ENCODE measurements at regions not wholly inside any gene's neighbourhood (a gene's known extent, or its start where the extent isn't known, plus 50 kb on each side); places are given as distances from the start of the nearest gene placed in this dataset.
A peak's percentile ranks its signal among the peaks of the same experiment; 100 is the strongest.

- DNase-seq, result no peak
Measured at GRCh38 chr6:156560476-156560875, 216.7 kb upstream of the ARID1B start.

- no peak for DNase-seq
Measured at GRCh38 chr6:156559162-156559690, 218.0 kb upstream of the ARID1B start.

GRCh38 chr6:156557911-156558259 lies 219.3 kb upstream of the ARID1B start:
- no peak for DNase-seq

- peak; percentile 11 for DNase-seq
Measured at GRCh38 chr6:156557251-156557910, 219.8 kb upstream of the ARID1B start.

- DNase-seq, result no peak
Measured at GRCh38 chr6:156556811-156557210, 220.4 kb upstream of the ARID1B start.

- DNase-seq, result no peak
Measured at GRCh38 chr6:156555116-156555515, 222.1 kb upstream of the ARID1B start.

- DNase-seq, result no peak
Measured at GRCh38 chr6:156554160-156554559, 223.0 kb upstream of the ARID1B start.

- no peak for DNase-seq
Measured at GRCh38 chr6:156552849-156553248, 224.3 kb upstream of the ARID1B start.

- no peak for DNase-seq
Measured at GRCh38 chr6:156550949-156551348, 226.2 kb upstream of the ARID1B start.

GRCh38 chr6:156545931-156546330 lies 231.2 kb upstream of the ARID1B start:
- DNase-seq, result no peak

- no peak for DNase-seq
Measured at GRCh38 chr6:156545021-156545420, 232.2 kb upstream of the ARID1B start.

GRCh38 chr6:156544046-156544445 lies 233.1 kb upstream of the ARID1B start:
- no peak for DNase-seq

- DNase-seq, result no peak
Measured at GRCh38 chr6:156543431-156543830, 233.7 kb upstream of the ARID1B start.

- no peak for DNase-seq
Measured at GRCh38 chr6:156538875-156539660, 238.1 kb upstream of the ARID1B start.

GRCh38 chr6:156534594-156534993 lies 242.6 kb upstream of the ARID1B start:
- DNase-seq, result no peak

- no peak for DNase-seq
Measured at GRCh38 chr6:156533872-156534524, 243.2 kb upstream of the ARID1B start.

- no peak for DNase-seq
Measured at GRCh38 chr6:156526081-156526480, 251.1 kb upstream of the ARID1B start.

GRCh38 chr6:156525541-156525940 lies 251.6 kb upstream of the ARID1B start:
- DNase-seq, result no peak

- no peak for DNase-seq
Measured at GRCh38 chr6:156519940-156520339, 257.2 kb upstream of the ARID1B start.

- no peak for DNase-seq
Measured at GRCh38 chr6:156517088-156517487, 260.1 kb upstream of the ARID1B start.

- DNase-seq, result no peak
Measured at GRCh38 chr6:156515242-156515641, 261.9 kb upstream of the ARID1B start.

- DNase-seq, result no peak
Measured at GRCh38 chr6:156513504-156513903, 263.7 kb upstream of the ARID1B start.

GRCh38 chr6:156511570-156511969 lies 265.6 kb upstream of the ARID1B start:
- DNase-seq, result no peak

GRCh38 chr6:156511051-156511450 lies 266.1 kb upstream of the ARID1B start:
- DNase-seq, result no peak

All from suppressor macrophage treated with lipopolysaccharide for 4 hours (primary cell).